ELF-1 (cell line): ENCODE measurements at regions not wholly inside any gene's neighbourhood (a gene's known extent, or its start where the extent isn't known, plus 50 kb on each side); places are given as distances from the start of the nearest gene placed in this dataset.

Experiments
- DNase-seq: peaks from one replicate; pipeline ENCODE4 v3.0.0-alpha.2; 2016; ENCODE audit warnings: low read depth, low spot score

DNA sequence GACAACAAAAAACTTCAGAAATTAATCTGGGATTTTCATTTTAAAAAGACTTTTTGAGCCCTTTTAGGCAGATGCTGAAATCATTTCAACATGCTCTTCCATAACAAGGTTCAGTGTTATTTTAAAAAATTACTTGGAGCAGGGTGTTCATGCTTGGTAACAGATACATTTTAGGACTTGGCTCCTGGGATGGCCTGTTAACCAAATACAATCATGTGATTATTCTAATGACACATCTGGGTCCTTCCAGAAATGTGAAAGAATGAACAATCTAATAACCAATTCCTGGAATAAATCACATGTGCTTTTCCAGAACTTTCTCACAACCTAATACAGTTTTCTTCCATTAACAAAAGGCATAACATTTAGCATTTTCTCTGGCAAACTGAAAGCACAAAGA lies 379.8 kb upstream of the RUNX1 start:
- DNase-seq, result no peak

GRCh38 chr21:35428489-35428888 lies 379.4 kb upstream of the RUNX1 start:
- peak; percentile 28 for DNase-seq

DNA sequence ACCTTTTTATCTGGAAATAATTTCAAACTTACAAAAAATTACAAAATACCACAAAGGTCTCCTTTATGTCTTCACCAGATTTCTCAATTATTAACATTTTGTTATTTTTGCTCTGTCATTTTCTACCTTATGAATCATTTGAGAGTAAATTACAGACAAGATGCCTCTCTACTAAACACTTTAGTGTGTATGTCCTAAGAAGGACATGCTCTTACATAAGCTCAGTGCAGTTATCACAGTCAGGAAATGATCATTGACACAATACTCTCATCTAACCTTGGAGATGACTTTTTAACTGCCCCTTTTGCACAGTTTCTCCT lies 378.9 kb upstream of the RUNX1 start:
- DNase-seq, result no peak

DNA sequence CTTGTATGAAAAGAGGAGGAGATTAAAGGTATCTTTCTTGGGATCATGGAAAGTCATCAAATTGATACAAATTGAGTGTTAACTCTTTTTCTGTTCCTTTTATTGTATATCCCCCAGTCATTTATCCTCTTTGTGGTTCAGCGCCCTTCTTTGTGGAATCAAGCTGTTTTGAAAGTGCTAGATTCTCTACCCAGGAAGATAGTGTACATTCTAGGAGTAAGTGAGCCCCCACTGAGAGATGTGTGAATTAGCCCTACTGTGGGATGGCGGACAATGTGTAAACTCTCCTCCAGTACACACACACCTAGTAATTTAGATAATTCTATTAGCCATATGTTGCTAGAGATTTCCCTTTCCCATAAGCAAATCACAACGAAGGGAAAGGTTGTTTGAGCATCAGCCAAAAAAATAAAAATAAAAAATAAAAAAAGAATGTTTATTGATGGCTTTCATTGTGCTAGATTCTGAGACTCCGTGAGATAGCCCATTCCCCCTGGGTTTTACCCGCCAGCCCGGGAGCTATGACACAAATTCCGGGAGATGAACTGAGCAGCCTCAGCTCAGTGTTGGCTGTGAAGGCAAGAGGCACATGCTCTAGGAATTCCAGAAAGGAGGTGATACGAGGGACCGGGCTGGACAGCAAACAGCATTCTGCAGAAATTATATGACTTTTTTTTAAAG lies 378.4 kb upstream of the RUNX1 start:
- DNase-seq, result no peak

GRCh38 chr21:35426897-35427296 lies 377.8 kb upstream of the RUNX1 start:
- DNase-seq, result no peak

GRCh38 chr21:35426469-35426868 lies 377.4 kb upstream of the RUNX1 start:
- DNase-seq, result no peak

- no peak for DNase-seq
These were observed 375.0 kb upstream of the RUNX1 start for GRCh38 chr21:35424122-35424521.

DNA sequence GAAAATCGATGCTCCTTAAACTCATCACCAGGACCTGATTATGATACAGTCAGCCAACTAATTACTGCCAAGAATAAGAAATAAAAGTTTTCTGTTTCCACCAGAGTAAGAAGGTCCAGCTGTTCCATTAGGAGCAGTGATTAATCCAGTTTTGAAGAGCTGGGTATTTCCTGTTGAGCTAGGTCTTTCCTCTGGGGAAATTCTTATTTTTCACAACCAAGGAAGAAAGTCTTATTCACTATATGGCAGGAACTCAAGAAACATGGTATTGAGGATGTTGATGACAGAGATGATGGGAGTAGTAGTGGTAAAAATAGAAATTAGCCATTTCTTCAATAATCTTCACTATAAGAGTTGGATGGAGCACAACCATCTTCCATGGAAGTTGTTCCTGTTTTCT lies 374.6 kb upstream of the RUNX1 start:
- DNase-seq, result no peak

DNA sequence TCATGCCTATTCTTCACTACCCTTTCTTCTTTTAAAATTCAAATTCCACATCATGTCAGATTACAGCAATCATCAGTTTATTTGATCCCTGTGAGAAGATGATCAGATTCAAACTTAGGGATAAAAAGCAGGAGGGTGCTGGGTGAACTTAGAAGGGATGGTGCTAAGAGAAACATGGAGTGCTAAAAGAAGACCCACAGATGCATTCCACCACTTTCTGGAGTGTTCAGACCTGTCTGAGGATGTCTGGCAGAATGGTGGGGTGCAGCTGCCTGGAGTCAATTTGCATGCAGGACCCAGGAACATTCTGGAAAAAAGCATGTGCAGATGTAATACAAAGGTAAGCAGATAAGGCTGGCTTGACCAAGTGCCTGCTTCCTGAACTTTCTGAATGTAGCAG lies 372.9 kb upstream of the RUNX1 start:
- DNase-seq, result no peak

GRCh38 chr21:35421221-35421620 lies 372.1 kb upstream of the RUNX1 start:
- DNase-seq, result no peak

DNA sequence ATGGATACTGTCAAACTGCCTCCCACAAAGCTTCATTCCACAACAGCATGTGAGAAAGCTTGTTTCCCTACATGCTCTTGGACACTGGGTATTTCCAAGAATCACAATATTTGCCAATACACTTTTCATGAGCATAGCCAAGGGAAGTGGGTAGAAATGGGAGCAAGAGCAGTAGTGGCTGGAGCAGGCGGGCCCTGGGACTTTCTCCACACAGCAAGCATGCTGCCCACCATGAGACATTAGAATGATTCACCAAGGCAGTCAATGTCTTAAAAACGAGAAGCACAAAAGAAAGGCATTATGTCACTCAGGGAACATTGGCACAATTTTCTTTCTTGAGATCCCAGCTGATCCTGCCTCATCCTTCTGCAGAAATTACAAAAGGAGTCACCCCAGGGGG lies 371.6 kb upstream of the RUNX1 start:
- no peak for DNase-seq

DNA sequence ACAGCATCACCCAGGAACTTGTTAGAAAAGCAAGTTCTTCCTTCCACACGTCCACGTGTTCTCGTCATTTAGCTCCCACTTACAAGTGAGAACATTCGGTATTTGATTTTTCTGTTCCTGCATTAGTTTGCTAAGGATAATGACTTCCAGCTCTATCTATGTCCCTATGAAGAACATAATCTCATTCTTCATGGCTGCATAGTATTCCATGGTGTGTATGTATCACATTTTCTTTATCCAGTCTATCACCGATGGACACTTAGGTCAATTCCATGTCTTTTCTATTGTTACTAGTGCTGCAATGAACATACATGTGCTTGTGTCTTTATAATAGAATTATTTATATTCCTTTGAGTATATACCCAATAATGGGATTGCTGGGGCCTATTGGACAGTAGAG lies 368.7 kb upstream of the RUNX1 start:
- no peak for DNase-seq

- no peak for DNase-seq
These were observed 367.9 kb upstream of the RUNX1 start for GRCh38 chr21:35416866-35417489.

- DNase-seq, result peak; percentile 14
These were observed 365.5 kb upstream of the RUNX1 start for GRCh38 chr21:35414507-35415139.

DNA sequence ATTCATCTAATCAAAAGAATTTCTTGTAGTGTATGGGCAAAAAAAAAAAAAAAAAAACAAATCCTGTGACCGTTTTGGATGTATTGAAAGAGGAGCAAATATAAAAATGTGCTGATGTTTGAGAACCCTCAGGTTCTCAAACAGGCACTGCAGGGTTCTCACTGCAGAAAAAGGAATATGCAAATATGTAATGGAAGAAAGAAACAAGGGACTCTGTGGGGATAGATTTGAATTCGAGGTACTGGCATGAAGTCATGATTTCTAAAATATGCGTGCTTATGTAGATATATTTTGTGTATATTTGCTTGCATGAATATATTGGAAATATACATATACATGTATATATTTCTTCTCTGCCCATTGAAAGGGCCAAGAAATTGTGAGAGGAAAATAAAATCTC lies 365.0 kb upstream of the RUNX1 start:
- DNase-seq, result no peak

DNA sequence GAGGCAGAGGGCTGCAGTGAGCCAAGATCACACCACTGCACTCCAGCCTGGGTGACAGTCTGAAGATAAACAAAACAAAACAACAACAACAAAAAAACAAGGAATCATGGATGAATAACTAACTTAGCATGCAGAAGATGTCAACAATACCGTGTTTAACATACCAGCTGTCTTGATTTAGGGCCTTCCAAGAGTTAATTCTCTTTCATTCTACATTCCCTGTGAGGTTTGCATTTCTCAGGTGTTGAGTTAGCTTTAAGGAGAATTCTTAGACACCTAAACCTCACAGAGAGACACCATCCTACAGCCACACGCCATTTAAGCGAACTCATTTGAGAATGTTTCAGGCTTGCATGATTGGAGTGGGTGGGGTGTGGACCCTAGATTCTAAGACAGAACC lies 363.1 kb upstream of the RUNX1 start:
- DNase-seq, result no peak

DNA sequence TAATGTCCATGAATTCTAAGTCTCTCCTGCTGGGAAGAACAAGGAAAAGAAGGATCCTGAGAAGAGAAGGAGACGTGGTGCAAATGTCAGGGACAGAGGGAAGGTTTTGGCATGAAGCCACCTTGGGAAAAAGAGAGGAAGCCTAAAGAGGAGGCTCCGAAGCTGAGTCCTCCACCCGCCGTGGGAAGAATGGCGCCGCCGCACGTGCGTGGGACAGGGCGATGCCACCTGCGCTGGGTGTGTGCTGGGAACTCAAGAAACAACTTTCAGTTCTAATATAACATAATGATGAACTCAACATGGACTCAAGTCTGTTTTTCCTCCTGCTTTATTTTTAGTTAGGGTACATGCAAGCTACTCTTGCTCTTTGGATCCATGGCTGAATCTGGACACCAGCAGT lies 362.3 kb upstream of the RUNX1 start:
- DNase-seq, result no peak

DNA sequence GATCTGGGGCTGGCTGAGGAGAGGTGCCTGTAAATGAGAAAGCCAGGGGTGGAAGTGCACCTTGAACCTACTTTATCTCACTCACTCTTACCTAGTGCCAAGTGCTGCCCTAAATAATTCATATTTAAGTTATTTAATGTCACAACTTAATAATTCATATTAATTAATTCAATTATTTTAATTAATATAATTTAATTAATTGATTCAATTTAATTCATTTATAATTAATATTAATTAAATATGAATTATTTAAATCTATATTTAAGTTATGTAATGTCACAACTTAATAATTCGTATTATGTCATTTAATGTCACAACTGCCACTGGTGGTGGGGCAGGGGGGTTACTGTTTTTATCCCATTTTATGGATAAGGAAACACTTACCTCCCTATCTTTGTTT lies 361.6 kb upstream of the RUNX1 start:
- no peak for DNase-seq

GRCh38 chr21:35410123-35410522 lies 361.0 kb upstream of the RUNX1 start:
- DNase-seq, result no peak

DNA sequence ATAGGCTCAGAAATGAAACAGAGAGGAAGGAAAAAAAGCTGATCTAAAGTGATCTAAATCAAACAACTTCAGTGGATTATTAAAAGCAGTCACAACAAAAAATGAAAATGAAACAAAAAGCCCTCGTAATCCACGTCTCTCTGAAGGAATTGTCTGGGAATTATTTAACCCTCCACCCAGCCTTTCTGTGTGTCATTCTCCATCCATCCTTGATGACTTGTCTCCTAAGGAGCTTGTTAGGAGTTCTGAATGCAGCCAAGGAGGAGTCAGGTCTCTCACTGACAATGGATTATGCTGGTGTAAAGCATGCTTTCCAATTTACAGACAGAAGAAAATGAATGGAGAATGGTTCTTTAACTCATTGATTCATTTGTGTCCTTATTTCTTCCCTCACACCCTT lies 359.3 kb upstream of the RUNX1 start:
- no peak for DNase-seq

DNA sequence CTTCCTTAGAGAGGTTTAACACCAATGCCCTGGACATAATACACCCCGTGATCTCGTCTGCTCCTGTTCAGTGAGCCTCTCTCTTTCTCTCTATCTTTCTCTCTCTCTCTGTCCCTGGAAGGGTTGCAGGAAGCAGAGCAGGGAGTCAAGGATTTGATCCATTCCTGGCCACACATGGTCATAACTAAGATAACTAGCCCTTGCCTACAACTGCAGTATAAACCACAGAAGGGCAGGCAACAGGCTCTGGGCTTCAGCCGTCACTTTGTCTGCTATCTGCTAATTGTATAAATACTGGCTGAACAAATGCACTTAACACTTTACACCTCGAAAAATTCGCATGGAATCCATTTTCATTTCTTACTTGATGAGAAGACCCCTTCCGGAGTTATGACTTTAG lies 357.5 kb upstream of the RUNX1 start:
- DNase-seq, result no peak

DNA sequence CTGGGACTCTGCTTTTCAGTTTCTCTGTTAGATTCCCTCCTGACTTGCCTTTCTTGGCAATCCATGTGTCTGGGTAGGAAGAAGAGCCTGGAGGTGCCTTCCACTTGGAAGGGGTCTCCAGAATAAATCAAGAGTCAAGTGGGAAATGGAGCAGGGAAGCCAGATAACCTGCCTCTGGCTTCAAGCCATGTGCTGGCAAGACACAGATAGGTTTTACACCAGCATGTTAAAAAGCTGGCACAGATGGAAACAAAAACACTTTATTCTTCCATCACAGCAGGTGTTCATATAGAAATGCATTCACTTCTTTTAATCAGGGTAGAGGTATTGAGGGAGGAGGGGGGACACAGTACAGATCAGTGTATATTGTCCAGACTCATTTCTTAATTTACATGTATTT lies 356.9 kb upstream of the RUNX1 start:
- DNase-seq, result no peak

- DNase-seq, result no peak
These were observed 355.1 kb upstream of the RUNX1 start for GRCh38 chr21:35404247-35404646.

DNA sequence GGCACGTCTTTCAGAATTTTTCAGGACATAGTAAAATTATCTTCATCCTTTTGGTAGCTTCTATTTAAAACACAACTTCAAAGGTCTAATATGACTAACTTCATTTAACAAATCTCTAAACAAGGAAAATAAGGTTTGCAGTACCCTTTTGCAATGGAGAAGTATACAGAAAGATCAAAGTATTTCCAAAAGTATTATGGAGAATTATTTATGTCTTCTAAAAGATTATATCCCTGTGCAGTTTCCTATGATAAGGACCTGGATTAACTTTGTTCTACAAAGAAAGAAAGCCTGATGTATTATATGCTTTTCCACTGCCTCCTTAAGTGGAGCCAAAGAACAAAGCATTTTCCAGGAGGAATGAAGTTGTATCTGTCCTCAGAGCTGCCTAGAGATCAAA lies 353.0 kb upstream of the RUNX1 start:
- no peak for DNase-seq
